ENCODE measurements at regions not wholly inside any gene's neighbourhood (a gene's known extent, or its start where the extent isn't known, plus 50 kb on each side); places are given as distances from the start of the nearest gene placed in this dataset.

DNA sequence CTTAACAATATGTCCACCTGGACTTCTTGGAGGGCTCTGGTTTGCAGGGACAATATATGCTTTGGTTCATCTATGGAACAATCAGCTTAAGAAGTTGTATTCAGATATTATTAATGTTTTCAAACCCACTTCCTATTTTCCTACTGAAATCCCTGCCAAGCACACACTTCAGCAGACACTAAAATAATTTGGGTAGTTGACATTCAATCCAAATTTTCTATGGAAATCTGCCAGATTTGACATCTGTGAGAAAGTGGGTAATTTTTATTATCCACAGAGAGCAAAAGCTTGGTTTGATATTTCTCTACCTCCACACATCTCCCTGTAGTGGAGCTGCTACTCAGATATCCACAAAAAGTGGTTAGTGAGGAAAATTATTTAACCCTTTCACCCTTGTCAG is 378.8 kb upstream of the SOX5 start:
- TF ChIP-seq CTCF (IDR thresholded peaks at IDR 0.05) (no peak), TCF7L2 (IDR thresholded peaks at IDR 0.05; ENCODE audit: low read depth, low read length) (no peak)

Data from Panc1 (cell line).